Spleen (tissue), 11 donors: ENCODE measurements at regions not wholly inside any gene's neighbourhood (a gene's known extent, or its start where the extent isn't known, plus 50 kb on each side); places are given as distances from the start of the nearest gene placed in this dataset.

Experiments
- DNase-seq: peaks from one replicate; pipeline ENCODE4 v3.0.0-alpha.2; 2020
- H3K27ac ChIP-seq, 8 donors: fragments of 200-600 bp; sonication (generic) in 7 of 8; 1 replicate in 4 of 8; 2 replicates in 4 of 8; pipeline versions ENCODE4 v1.5.0 to v1.8.0; 2016 to 2021; ENCODE audit warnings: inconsistent platforms in 4 of 8, mild to moderate bottlenecking in 4 of 8, moderate library complexity in 1 of 8
- H3K27me3 ChIP-seq, 7 donors: fragments of 200-600 bp; sonication (generic) in 6 of 7; replicated peaks in 1 of 7; 1 replicate in 4 of 7; 2 replicates in 3 of 7; pipeline versions ENCODE4 v1.5.0 to v1.8.0; 2016 to 2021; ENCODE audit warnings: inconsistent platforms in 3 of 7, mild to moderate bottlenecking in 1 of 7
- H3K36me3 ChIP-seq, 6 donors: fragments of 200-600 bp; sonication (generic) in 5 of 6; 1 replicate in 4 of 6; 2 replicates in 2 of 6; pipeline versions ENCODE4 v1.5.0 to v1.8.0; 2016 to 2021; ENCODE audit warnings: inconsistent platforms in 2 of 6
- H3K4me1 ChIP-seq, 6 donors: fragments of 200-600 bp; sonication (generic) in 5 of 6; 1 replicate in 3 of 6; 2 replicates in 3 of 6; pipeline versions ENCODE4 v1.5.0 to v1.8.0; 2016 to 2021; ENCODE audit warnings: inconsistent platforms in 3 of 6
- H3K4me3 ChIP-seq, 8 donors: fragments of 200-600 bp; sonication (generic) in 7 of 8; 1 replicate in 4 of 8; 2 replicates in 4 of 8; pipeline versions ENCODE4 v1.5.0 to v1.8.0; 2016 to 2021; ENCODE audit warnings: inconsistent platforms in 4 of 8, mild to moderate bottlenecking in 4 of 8, moderate library complexity in 2 of 8
- H3K9me3 ChIP-seq, 8 donors: fragments of 200-600 bp; sonication (generic) in 7 of 8; 1 replicate in 4 of 8; 2 replicates in 4 of 8; pipeline versions ENCODE4 v1.5.0 to v1.8.0; 2016 to 2021; ENCODE audit warnings: inconsistent platforms in 4 of 8
- CTCF ChIP-seq, 11 experiments: fragments of 200-600 bp in 7 of 11; fragments of 450-650 bp in 4 of 11; sonication (generic) in 4 of 11; IDR thresholded peaks in 8 of 11; conservative IDR thresholded peaks in 3 of 11; 1 replicate in 7 of 11; 2 replicates in 4 of 11; pipeline versions ENCODE4 v1.4.0 to v1.8.0; 2016 to 2021; ENCODE audit warnings: antibody characterized with exemption in 11 of 11, inconsistent platforms in 4 of 11, mild to moderate bottlenecking in 1 of 11
- POLR2A ChIP-seq, 3 donors: fragments of 450-650 bp; IDR thresholded peaks; one replicate each; pipeline ENCODE4 v1.5.1; 2017; ENCODE audit warnings: antibody characterized with exemption in 3 of 3, mild to moderate bottlenecking in 1 of 3
- POLR2AphosphoS5 ChIP-seq, 3 donors: sonication (generic); formaldehyde crosslinking; IDR thresholded peaks; one replicate each; pipeline ENCODE4 v1.5.1; 2017; ENCODE audit warnings: antibody characterized with exemption in 3 of 3
- WGBS, 5 donors: extraction: QIAGEN DNeasy Blood & Tissue Kit in 3 of 5; methylation state at CpG; one replicate each; pipeline versions ENCODE4 v1.1.5 to v1.1.7; 2013 to 2018; 5-methylcytosine and 5-hydroxymethylcytosine counted together
- intact Hi-C: fragments of 100-400 bp; cut with DNase I; formaldehyde crosslinking; loops from one replicate; pipeline ENCODE4 v1.15.0; 2023; ENCODE audit warnings: low total_unique reads
- donor health status: healthy with polysubstance abuse.
- donor health status: DM: no; HTN: no; CAD: no; lungs with moderate emphysema.
- donor health status: DM: no; HTN: no; CAD: no.
- donor health status: Bipolar disorder and iron deficiency.
- donor health status: healthy.
- donor health status: DM: no; HTN: no; CAD: no.
- donor health status: DM: yes; HTN: yes; CAD: no.

GRCh38 chr16:79767421-79768275 lies 167.1 kb upstream of the MAF start:
- no peak for DNase-seq
- WGBS, 5 donors = 47 to 61% (median 57%) methylated on average over 7 of the region's 7 CpGs
- Histone ChIP-seq H3K36me3 (no peaks in the 10 kb centered on the region), H3K4me1 (peaks cover 5 to 37% (median 17%) of the 10 kb centered on the region in 6 donors), H3K27ac (peak overlapping the region in 7 of 8 donors; percentile 21 to 79 (median 52)), H3K9me3 (no peaks in the 10 kb centered on the region), H3K4me3 (peak overlapping the region in 1 of 8 donors; percentile 29), H3K27me3 (no peaks in the 10 kb centered on the region)
- no peak for TF ChIP-seq CTCF (IDR thresholded peaks at IDR 0.05 in 8 of 11, conservative IDR thresholded peaks at IDR 0.05 in 3 of 11)
- TF ChIP-seq POLR2AphosphoS5 (IDR thresholded peaks at IDR 0.05) = no peak
- TF ChIP-seq POLR2A (IDR thresholded peaks at IDR 0.05) = no peak
- intact Hi-C loops = no loop called here

GRCh38 chr16:79765901-79766394 lies 165.4 kb upstream of the MAF start:
- Histone ChIP-seq H3K27ac (no peak overlapping the region), H3K36me3 (no peaks in the 10 kb centered on the region), H3K4me3 (no peak overlapping the region), H3K9me3 (no peaks in the 10 kb centered on the region), H3K4me1 (peaks cover 2 to 34% (median 14%) of the 10 kb centered on the region in 6 donors), H3K27me3 (no peaks in the 10 kb centered on the region)
- TF ChIP-seq POLR2A (IDR thresholded peaks at IDR 0.05) (no peak), POLR2AphosphoS5 (IDR thresholded peaks at IDR 0.05) (no peak), CTCF (IDR thresholded peaks at IDR 0.05 in 8 of 11, conservative IDR thresholded peaks at IDR 0.05 in 3 of 11) (no peak)
- intact Hi-C loops = no loop called here
- 67 to 78% (median 77%) methylated on average over 2 of the region's 2 CpGs for WGBS, 5 donors
- DNase-seq = no peak

- TF ChIP-seq CTCF (IDR thresholded peaks at IDR 0.05 in 8 of 11, conservative IDR thresholded peaks at IDR 0.05 in 3 of 11) = no peak
- no peak for TF ChIP-seq POLR2AphosphoS5 (IDR thresholded peaks at IDR 0.05)
- no peak for TF ChIP-seq POLR2A (IDR thresholded peaks at IDR 0.05)
- Histone ChIP-seq H3K4me3 (no peak overlapping the region), H3K4me1 (peaks cover 0 to 30% (median 10%) of the 10 kb centered on the region in 6 donors), H3K9me3 (no peaks in the 10 kb centered on the region), H3K36me3 (no peaks in the 10 kb centered on the region), H3K27me3 (no peaks in the 10 kb centered on the region), H3K27ac (no peak overlapping the region)
- DNase-seq = no peak
- 74 to 96% (median 88%) methylated on average over 1 of the region's 1 CpG for WGBS, 5 donors
- intact Hi-C loops = no loop called here
Measured at GRCh38 chr16:79765431-79765830, 164.9 kb upstream of the MAF start.

- Histone ChIP-seq H3K4me3 (no peak overlapping the region), H3K27me3 (no peaks in the 10 kb centered on the region), H3K36me3 (no peaks in the 10 kb centered on the region), H3K9me3 (no peaks in the 10 kb centered on the region), H3K27ac (no peak overlapping the region), H3K4me1 (peaks cover 0 to 22% (median 6%) of the 10 kb centered on the region in 6 donors)
- TF ChIP-seq CTCF (IDR thresholded peaks at IDR 0.05 in 8 of 11, conservative IDR thresholded peaks at IDR 0.05 in 3 of 11) = no peak
- no peak for TF ChIP-seq POLR2A (IDR thresholded peaks at IDR 0.05)
- no peak for TF ChIP-seq POLR2AphosphoS5 (IDR thresholded peaks at IDR 0.05)
- no peak for DNase-seq
- intact Hi-C loops = no loop called here
- WGBS, 5 donors = 67 to 80% (median 70%) methylated on average over 7 to 8 of the region's 8 CpGs
Measured at GRCh38 chr16:79764415-79765110, 164.0 kb upstream of the MAF start.
